GM19351 (cell line): ENCODE measurements at regions not wholly inside any gene's neighbourhood (a gene's known extent, or its start where the extent isn't known, plus 50 kb on each side); places are given as distances from the start of the nearest gene placed in this dataset.

ENCODE experiments used
- ATAC-seq: cut with Tn5 transposase; IDR thresholded peaks from one replicate; pipeline ENCODE4 v1.9.1; 2021; ENCODE audit warnings: mild to moderate bottlenecking, moderate library complexity; ENCODE audit not compliant: unreplicated experiment

GRCh38 chr16:52056259-52056658 is 490.7 kb downstream of the TOX3 start:
- no peak for ATAC-seq

DNA sequence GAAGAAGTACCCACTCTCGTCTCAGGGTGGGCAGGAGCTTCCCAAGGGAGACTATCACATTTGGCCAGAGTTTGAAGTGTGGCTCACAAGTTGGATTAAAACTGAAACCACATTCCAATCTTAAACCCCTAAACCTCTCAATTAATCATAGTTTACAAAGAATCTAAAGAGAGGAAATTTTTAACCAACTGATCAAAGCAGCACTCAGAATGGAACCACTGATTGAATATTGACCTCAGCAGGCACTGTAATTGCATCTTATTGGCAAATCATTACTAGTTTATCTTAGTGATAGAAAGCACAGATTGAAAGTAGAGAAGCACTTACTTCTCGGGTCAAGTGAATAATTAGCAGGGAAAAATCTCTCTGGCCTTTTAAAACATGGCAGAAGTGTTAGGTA is 491.6 kb downstream of the TOX3 start:
- ATAC-seq = no peak

DNA sequence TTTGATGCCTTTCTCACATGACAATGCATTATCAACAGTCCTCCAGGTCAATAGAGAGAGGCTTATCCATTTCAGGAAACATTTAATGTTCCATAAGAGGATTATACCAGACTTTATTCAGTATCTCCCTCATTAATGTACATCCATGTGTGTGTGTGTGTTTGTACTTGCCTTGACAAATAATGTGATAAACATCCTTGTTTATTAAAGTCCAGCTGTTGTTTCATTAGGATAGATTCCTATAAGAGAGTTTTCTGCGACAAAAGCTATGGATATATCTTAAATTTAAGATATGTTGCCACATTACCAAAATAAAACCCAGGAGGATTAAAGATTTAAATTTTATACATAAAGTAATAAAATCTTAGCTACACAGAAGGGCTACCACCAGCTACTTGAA is 492.6 kb downstream of the TOX3 start:
- no peak for ATAC-seq

DNA sequence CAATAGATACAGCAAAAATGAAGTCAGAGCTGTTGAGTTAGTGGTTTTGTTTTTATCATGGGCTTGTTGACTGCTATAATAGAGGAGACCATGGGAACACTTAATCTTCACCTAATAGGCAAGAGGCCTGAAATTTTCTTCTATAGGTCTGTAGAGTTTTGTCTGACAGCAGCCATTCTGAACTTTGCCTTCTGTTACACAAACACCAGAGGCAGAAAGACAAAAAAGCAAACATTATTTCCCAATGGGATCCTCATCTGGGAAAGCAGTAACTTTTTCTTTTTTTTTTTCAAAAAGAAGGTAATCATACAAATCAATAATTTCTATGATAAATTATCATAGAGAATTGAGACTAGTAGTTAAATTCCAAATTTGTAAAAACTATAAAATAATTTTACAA is 494.1 kb downstream of the TOX3 start:
- no peak for ATAC-seq

- no peak for ATAC-seq
Measured at GRCh38 chr16:52051414-52052172, 495.4 kb downstream of the TOX3 start.

- no peak for ATAC-seq
Measured at GRCh38 chr16:52050418-52050817, 496.5 kb downstream of the TOX3 start.

GRCh38 chr16:52035436-52035835 is 511.5 kb downstream of the TOX3 start:
- no peak for ATAC-seq

GRCh38 chr16:52034830-52035229 is 512.1 kb downstream of the TOX3 start:
- no peak for ATAC-seq

DNA sequence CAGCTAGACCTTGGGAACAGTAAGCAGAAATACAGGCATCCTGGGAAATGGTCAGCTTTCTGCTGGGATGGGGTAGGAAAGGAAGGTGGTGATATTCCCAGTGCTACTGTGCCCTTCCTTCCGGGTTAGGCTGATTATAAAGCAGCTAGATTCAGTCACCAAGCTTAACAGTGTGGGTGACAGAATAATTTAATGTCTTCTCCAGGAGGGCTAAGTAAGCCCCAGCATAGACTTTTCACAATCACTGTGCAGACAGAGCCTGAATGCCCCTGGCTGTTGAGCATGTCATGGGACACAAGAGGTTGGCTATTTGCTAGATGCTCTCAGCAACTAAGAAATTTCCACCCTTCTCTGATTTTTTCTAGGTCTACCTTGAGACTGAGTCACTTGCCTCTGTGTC is 513.0 kb downstream of the TOX3 start:
- no peak for ATAC-seq

- ATAC-seq = no peak
Measured at GRCh38 chr16:52022980-52023379, 524.0 kb downstream of the TOX3 start.

DNA sequence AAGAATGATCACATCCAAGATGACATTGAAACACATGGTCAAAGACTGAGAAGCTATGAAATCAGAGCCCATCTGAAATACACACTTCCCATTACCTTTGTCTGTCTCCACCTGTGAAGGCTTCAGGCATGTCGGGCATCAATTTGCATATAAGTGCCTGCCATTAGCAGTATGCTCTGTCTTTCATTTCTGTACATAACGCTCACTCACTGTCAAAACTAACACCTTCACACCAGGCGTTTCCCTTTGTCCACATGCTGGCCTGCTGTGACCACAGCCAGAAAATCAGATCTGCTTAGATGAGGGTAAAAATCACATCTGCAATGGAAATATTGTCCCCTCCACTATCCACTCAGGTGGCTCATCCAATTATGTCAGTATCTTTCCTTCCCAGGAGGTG is 524.8 kb downstream of the TOX3 start:
- no peak for ATAC-seq

- ATAC-seq = no peak
Measured at GRCh38 chr16:52016387-52016786, 530.6 kb downstream of the TOX3 start.

- ATAC-seq = no peak
Measured at GRCh38 chr16:52005551-52005950, 541.4 kb downstream of the TOX3 start.

DNA sequence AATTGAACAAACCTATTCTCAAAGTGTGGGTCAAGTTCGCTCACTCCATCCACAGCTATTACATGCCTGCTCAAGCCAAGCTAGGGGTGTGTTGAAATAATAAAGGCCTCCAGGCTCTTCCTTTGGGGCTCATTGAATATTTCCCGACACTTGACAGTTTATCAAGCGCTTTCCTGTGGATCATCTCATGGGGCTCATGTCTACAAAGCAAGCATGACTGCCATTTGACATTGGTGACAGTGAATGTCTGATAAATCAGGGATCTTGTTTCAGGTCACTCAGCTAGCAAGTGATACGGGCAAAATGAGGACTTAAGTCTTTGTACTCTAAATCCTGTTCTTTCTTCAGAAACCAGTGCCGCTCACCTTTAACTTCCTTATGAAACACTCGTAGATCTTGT is 542.6 kb downstream of the TOX3 start:
- ATAC-seq = no peak

DNA sequence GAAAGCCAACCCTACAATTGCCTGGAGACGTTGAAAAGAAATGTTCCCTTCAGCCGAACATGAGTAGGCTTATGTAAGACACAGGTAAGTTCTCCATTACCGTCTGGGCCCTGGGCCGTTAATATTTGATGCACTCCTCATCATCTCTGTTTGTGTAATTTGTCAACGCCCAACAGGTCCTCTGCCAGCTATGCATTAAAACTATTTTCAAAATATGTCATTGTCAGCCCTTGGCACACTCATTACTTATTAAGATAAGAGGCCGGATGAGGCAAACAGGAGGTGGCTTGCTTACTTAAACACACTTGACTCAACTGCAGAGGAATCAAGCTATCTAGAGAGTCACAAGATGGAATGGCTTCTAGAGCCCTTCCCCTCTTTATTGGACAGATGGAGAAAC is 544.9 kb downstream of the TOX3 start:
- no peak for ATAC-seq

DNA sequence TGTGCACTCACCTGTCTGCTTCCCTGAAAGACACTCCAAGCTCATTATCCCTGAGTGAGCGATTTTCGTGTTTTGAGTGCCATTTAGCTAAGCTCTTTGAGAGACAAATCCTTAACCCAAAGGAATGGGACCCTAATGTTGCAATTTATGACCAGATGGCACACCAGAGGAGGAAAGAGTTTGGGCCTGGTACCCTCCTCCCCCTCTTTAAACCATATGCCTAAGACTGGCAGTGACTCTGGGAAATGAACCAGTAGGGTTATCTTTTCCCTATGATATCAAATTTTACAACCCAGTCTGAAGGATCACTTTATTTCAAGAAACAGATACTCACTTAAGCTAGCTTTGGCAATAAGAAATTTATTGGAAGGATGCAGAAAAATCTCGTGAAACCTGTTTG is 550.4 kb downstream of the TOX3 start:
- no peak for ATAC-seq

DNA sequence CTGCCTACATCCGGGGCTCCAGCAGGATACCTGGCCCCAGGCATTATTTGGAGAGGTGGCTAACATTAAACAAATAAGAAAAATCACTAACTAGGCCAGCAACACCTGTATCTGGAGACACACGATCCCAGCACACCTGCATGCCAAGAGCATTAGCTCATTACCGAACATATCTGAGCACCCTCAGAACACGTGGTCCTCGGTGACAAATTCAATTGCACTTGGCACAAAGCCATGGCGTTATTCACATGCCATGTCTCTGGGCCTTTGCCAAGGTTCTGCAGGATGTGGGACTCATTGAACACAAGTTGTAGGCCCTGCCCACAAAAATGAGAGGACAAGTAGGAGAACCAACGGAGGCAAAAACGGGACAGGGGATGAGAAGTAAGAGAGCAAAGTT is 552.3 kb downstream of the TOX3 start:
- ATAC-seq = no peak

DNA sequence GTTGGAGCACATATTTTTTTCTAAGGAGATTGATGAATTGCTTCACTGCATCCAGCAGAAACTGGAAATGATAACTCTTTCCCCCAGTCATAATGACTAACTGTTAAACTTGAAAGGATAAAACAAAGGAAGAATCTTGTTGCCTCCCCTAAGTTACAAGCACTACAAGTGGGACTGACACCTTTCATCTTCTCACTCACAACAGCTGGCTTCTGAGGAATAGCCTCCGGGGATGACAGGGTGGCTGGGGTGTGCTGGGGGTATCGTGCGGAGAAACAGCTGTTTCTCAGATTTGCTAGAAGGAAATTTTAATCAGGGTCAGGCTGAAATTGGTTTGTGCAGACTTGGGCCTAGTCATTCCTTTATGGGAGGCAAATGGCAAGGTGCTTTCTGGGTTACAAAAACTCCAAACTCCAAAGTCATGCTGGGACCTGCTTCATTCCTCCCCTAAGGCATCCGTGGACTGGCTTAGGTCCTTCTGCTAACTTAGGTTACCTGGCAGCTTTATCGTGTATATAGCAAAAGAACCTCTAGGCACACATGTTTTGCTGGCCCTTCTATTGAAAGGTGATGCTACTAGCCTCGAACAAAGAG is 557.2 kb downstream of the TOX3 start:
- no peak for ATAC-seq

GRCh38 chr16:51988977-51989376 is 558.0 kb downstream of the TOX3 start:
- ATAC-seq = no peak

GRCh38 chr16:51987519-51987918 is 559.4 kb downstream of the TOX3 start:
- ATAC-seq = no peak

GRCh38 chr16:51986717-51987116 is 560.2 kb downstream of the TOX3 start:
- no peak for ATAC-seq

DNA sequence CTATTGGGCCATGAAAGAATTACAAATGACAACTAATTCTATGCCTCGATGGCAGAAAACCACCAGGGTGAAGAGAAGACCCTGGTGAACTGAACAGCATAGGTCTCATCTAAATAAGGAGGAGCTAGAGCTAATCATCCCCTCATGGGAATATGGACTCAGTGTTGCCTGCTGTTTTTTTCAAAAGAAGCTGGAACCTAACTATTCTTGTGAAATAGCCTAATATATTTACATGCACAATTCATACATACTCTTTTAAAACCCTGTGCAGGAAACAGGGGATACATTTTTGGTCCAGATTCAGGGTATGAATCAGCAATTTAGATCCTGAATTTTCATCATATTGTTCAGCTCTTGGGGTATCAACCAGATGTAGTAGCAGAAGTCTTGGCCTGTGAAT is 560.6 kb downstream of the TOX3 start:
- ATAC-seq = no peak

- no peak for ATAC-seq
Measured at GRCh38 chr16:51985126-51985525, 561.8 kb downstream of the TOX3 start.
